Transverse colon (tissue), 3 donors: ENCODE measurements at regions not wholly inside any gene's neighbourhood (a gene's known extent, or its start where the extent isn't known, plus 50 kb on each side); places are given as distances from the start of the nearest gene placed in this dataset.

Source experiments
- POLR2A ChIP-seq: fragments of 450-650 bp; IDR thresholded peaks from one replicate; pipeline ENCODE4 v1.6.1; 2016; ENCODE audit warnings: antibody characterized with exemption, mild to moderate bottlenecking, moderate library complexity
- POLR2AphosphoS5 ChIP-seq, 3 donors: sonication (generic); formaldehyde crosslinking; IDR thresholded peaks; one replicate each; pipeline ENCODE4 v1.6.1; 2016; ENCODE audit warnings: antibody characterized with exemption in 3 of 3

GRCh38 chr17:63096426-63096825 is 130.4 kb downstream of the TANC2 start:
- TF ChIP-seq POLR2A (no peak), POLR2AphosphoS5 (IDR thresholded peaks at IDR 0.05) (no peak)
